ENCODE measurements at regions not wholly inside any gene's neighbourhood (a gene's known extent, or its start where the extent isn't known, plus 50 kb on each side); places are given as distances from the start of the nearest gene placed in this dataset.

DNA sequence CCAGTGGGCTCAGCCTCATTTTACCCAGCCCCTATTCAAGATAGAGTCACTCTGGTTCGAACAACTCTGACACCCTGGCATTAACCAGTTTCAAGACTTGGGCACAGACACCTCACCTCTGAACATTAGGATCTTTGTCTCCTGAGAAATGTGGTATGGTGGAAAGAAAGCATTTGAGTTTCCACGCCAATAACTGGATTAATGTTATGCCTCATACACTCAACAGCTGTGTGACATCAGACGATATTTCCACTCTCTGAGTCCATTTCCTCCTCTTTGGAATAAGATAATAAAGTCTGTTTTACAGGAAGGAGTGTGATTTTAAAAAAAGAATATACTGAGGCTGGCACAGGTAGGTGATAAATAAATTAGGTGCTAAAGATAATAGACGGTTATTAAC is 121.3 kb upstream of the CHL1 start:
- DNase-seq (ENCODE audit: low spot score) = peak; percentile 35

GRCh38 chr3:79542-79941 is 117.0 kb upstream of the CHL1 start:
- DNase-seq (ENCODE audit: low spot score) = no peak

- DNase-seq (ENCODE audit: low spot score) = no peak
Measured at GRCh38 chr3:82508-82907, 114.1 kb upstream of the CHL1 start.

DNA sequence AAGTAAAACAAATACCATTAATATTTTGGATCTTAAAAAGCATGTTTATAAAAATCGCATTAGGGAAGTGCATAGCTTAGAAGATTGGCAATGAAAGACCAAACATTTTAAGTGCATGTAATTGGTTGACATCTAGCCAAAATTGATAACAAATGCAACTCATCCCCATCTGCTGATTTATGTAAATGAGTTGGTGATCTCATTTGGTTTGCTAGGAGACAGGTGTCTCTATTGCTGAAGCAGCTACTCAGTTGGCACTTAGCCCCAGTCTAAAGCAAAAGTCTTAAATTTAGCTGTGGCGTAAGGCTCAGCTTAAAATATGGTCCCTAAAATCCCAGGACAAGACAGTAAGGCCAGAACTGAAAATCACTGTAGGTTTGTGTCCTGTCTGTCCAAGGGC is 113.5 kb upstream of the CHL1 start:
- no peak for DNase-seq (ENCODE audit: low spot score)

GRCh38 chr3:85180-85579 is 111.4 kb upstream of the CHL1 start:
- DNase-seq (ENCODE audit: low spot score) = no peak

DNA sequence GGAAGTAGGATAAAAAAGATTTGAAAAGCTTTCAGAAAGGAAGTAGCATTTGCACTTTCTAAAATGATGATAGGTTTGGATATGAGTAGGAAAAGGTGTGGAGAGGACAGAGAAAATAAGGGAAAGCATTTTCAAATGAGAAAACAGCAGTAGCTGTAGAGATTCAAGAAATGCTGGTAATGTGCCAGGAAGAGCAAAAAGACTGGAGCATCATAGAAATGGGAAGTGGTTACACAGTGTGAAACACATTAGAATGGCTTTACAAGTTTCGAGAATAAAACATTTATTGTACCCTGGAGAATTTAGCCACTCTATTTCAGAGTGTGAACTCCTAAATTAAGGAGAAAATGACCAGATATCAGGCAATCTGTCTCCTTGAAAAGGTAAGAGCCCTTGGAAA is 108.3 kb upstream of the CHL1 start:
- no peak for DNase-seq (ENCODE audit: low spot score)

- no peak for DNase-seq (ENCODE audit: low spot score)
Measured at GRCh38 chr3:93746-94145, 102.8 kb upstream of the CHL1 start.

- no peak for DNase-seq (ENCODE audit: low spot score)
Measured at GRCh38 chr3:96259-96658, 100.3 kb upstream of the CHL1 start.

GRCh38 chr3:97417-98258 is 98.9 kb upstream of the CHL1 start:
- no peak for DNase-seq (ENCODE audit: low spot score)

- DNase-seq (ENCODE audit: low spot score) = peak; percentile 46
Measured at GRCh38 chr3:98259-98654, 98.3 kb upstream of the CHL1 start.

GRCh38 chr3:99506-99905 is 97.1 kb upstream of the CHL1 start:
- no peak for DNase-seq (ENCODE audit: low spot score)

DNA sequence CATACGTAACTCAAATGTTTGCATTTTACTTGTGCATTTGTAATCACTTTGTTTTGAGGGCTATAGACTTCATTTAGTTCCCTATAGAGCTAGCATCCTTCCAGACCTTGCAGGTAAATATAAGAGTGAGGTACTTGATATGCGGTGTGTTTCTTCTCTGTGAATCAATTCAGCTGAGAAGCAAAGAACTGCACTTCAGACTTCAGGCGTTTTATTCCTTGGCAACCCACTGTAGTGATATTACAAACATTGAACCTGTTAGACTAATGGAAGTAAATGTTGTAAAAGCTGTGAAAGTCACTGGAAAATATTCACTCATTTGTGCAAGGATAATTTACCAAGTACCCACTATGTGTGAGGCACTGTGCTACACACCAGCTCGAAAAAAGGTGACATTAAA is 94.1 kb upstream of the CHL1 start:
- no peak for DNase-seq (ENCODE audit: low spot score)

DNA sequence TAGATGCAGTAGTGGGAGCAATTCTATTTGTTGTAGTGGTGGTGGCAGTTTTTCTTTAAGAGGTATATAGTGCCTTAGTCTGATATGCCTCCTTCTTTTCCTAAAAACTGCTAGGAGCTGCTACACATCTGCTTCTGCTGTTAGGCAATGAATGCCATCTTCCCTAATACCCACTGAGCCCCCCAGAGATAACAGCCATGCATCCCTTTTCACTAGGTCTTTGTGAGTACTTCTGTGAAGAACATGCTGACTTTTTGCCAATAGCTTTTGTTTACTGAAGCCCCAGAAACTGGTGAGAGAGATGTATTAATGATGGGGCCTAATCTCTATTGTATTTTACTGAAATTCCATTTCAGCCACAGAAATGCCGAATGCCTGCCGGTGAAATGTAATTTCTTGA is 92.6 kb upstream of the CHL1 start:
- DNase-seq (ENCODE audit: low spot score) = no peak

GRCh38 chr3:105585-105984 is 91.0 kb upstream of the CHL1 start:
- DNase-seq (ENCODE audit: low spot score) = no peak

- DNase-seq (ENCODE audit: low spot score) = no peak
Measured at GRCh38 chr3:106619-107018, 89.9 kb upstream of the CHL1 start.

DNA sequence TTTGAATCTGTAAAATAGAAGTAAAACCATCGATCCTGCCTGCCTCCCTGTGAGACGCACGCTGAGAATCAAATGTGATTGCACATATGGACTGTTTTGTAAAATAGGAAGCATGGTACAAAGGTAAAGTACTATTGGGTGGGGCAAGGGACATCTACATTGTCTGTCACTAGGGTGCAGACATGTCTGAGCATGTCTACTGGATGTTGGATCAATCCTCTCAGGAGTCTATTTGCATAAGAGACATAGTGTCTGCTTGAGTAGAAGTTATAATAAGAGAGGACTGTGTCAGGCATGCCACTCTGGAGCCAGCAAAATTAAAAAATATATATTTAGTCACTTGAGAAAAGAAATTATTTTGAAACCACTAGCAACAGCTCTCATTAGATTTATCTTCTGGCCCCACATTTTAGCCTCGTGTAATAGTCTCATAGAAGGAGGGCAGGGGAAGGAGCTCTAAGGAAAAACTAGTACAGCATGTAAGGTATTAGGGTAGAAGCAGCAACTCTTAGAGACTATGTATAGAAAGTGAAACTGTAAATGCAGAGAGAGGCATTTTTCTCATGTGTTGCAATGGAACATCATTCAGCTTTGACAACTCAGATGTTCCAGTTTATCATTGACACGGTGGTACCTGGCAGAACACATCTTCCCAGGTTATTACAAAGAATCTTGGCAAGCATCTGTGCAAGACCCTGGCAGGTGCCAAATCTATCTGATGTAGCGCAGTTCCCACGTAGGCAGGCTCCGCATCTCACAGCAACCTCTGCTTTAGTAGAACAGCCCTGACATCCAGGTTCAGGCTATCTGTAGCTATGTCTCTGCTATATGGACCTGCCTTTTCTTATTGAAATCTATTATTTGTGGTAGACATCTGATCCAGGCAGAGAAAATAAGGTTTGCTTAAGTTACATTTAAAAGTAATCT is 85.2 kb upstream of the CHL1 start:
- no peak for DNase-seq (ENCODE audit: low spot score)

DNA sequence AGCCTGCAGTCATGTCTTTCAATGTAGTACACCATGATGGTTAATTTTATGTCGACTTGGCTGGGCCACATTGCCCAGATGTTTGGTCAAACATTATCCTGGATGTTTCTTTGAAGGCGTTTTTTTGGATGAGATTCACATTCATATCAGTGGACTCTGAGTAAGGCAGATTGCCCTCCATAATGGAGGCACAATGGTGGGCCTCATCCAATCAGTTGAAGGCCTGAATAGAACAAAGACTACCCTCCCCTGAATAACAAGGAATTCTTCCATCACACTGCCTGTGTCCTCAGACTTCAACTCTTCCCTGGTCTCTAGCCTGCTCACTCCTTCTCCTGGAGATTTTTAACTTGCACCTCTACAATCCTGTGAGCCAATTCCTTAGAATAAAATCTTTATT is 83.8 kb upstream of the CHL1 start:
- no peak for DNase-seq (ENCODE audit: low spot score)

- DNase-seq (ENCODE audit: low spot score) = no peak
Measured at GRCh38 chr3:118666-119065, 77.9 kb upstream of the CHL1 start.

- DNase-seq (ENCODE audit: low spot score) = no peak
Measured at GRCh38 chr3:123341-123740, 73.2 kb upstream of the CHL1 start.

DNA sequence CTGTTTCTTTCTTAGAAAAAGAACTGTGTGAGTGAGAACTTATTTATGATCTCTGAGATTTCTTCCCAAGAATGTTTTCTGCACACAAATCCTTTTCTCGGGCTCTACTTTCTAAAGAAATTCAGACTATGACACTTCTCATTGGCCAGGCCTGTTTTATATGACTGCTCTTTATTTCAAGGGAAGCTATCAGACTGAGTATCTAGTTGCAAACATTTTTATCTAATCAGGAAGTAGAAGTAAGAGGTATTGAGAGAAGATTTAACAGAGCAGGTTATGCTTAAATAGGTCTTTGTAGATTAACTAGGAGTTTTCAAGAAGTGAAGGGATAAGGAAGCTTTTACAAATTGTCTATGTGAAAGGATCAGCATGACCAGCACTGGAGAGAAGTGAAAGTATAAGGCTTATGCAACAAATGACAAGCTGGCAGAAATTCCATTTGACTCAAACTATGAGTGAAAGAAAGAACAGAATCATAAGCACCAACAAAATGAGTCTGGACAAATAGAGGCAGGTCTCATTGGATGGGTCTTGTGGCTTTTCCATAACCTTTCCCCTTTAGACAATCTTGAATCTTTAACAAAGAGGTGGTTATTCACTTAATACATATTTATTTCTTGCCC is 71.9 kb upstream of the CHL1 start:
- no peak for DNase-seq (ENCODE audit: low spot score)

DNA sequence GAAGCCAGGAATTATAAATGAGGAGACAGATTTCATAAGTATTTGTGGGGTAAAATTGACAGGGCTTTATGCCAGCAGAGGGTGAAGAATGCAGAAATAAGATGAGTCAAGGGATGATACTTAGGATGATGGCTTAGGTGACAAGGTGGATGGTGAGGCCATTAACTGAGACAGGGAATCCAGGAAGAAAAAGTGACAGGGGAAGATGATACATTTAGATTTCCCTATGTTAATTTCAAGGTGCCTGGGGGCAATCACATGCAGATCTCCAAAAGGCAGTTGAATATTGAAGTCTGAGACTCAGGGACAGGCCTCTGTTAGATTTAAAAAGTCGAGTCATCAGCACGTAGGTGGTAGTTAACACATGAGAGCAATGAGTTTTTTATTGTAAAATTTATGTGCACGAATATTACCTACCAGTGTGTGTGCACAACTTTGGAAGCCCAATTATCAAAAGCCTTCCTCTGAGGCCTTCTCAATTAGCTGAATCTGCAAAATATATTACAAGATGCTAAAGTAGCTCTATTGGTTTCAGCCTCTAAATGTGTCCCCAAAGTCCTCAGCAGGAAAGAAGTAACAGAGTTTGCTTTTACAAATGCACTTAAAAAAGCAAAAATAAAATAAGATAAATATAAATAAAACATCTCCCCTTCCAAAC is 67.9 kb upstream of the CHL1 start:
- DNase-seq (ENCODE audit: low spot score) = no peak

Measured in umbilical cord (tissue), 1 donor.